Ovary (tissue), 7 donors: ENCODE measurements at regions not wholly inside any gene's neighbourhood (a gene's known extent, or its start where the extent isn't known, plus 50 kb on each side); places are given as distances from the start of the nearest gene placed in this dataset.

Experiments used
- DNase-seq, 5 donors: peaks; one replicate each; pipeline ENCODE4 v3.0.0-alpha.2; 2019 to 2020
- H3K27ac ChIP-seq, 2 donors: fragments of 200-600 bp; one replicate each; pipeline versions ENCODE4 v1.5.1 to v1.8.0; 2019 to 2022
- H3K27me3 ChIP-seq: fragments of 200-600 bp; one replicate; pipeline ENCODE4 v1.8.0; 2022
- H3K36me3 ChIP-seq: fragments of 200-600 bp; sonication (generic); one replicate; pipeline ENCODE4 v1.5.1; 2019
- H3K4me1 ChIP-seq: one replicate; pipeline ENCODE4 v1.8.1; 2013; ENCODE audit warnings: mild to moderate bottlenecking, moderate library complexity; ENCODE audit not compliant: insufficient read depth
- H3K4me3 ChIP-seq: fragments of 200-600 bp; sonication (generic); one replicate; pipeline ENCODE4 v1.5.1; 2017
- H3K9me3 ChIP-seq, 2 donors: fragments of 200-600 bp in 1 of 2; sonication (generic) in 1 of 2; one replicate each; pipeline versions ENCODE4 v1.5.1 to v1.8.1; 2013 to 2019; ENCODE audit warnings: mild to moderate bottlenecking in 1 of 2, moderate library complexity in 1 of 2
- EP300 ChIP-seq: sonication (generic); formaldehyde crosslinking; IDR thresholded peaks from one replicate; pipeline ENCODE4 v1.6.1; 2017; ENCODE audit warnings: antibody characterized with exemption
- POLR2A ChIP-seq: fragments of 450-650 bp; IDR thresholded peaks from one replicate; pipeline ENCODE4 v1.6.1; 2017; ENCODE audit warnings: antibody characterized with exemption, mild to moderate bottlenecking, moderate library complexity
- WGBS, 3 donors: extraction: QIAGEN DNeasy Blood & Tissue Kit in 1 of 3; methylation state at CpG; one replicate each; pipeline versions ENCODE4 v1.1.5 to v1.1.7; 2013 to 2017; 5-methylcytosine and 5-hydroxymethylcytosine counted together
- intact Hi-C, 4 donors: fragments of 100-400 bp; cut with DNase I; formaldehyde crosslinking; loops; one replicate each; pipeline versions ENCODE4 v1.11.0 to v1.15.1; 2022 to 2023
- TF ChIP-seq, protein P1 (sequence below), 3 donors: fragments of 450-650 bp in 2 of 3; fragments of 200-600 bp in 1 of 3; IDR thresholded peaks; one replicate each; pipeline versions ENCODE4 v1.5.1 to v1.8.0; 2016 to 2022; ENCODE audit warnings: antibody characterized with exemption in 3 of 3, mild to moderate bottlenecking in 1 of 3
- donor health status: DM: no; HTN: no; CAD: no; lungs with moderate emphysema.
- donor health status: DM: no; HTN: no; CAD: no.
- donor health status: Bipolar disorder and iron deficiency.
- donor health status: DM: no; HTN: no; CAD: no.
- donor health status: DM: yes; HTN: yes; CAD: no.

DNA sequence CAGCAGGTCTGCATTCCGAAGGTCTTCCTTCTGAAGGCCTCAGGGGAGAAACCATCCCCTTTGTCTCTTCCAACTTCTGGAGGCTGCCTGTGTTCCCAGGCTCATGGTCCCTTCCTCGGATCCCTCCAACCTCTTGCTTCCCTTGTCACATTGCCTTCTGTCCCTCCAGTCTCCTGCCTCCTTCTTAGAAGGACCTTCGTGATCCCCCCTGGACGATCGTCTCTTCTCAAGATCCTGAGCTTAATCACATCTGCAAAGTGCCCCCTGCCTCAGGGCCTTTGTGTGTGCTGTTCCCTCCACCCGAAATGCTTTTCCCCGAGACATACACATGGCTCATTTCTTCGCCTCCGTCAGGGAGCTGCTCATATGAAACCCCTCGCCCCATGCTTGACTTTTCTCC is 505.8 kb downstream of the SHQ1 start:
- H3K27me3 ChIP-seq = no peaks in the 10 kb centered on the region
- H3K4me1 ChIP-seq = peaks cover 10% of the 10 kb centered on the region
- H3K9me3 ChIP-seq = no peaks in the 10 kb centered on the region
- intact Hi-C loops = no loop called here
- WGBS, 3 donors = 89 to 97% (median 96%) methylated on average over 10 of the region's 10 CpGs
- TF ChIP-seq EP300 (no peak), POLR2A (no peak)
- TF ChIP-seq, protein P1, sequence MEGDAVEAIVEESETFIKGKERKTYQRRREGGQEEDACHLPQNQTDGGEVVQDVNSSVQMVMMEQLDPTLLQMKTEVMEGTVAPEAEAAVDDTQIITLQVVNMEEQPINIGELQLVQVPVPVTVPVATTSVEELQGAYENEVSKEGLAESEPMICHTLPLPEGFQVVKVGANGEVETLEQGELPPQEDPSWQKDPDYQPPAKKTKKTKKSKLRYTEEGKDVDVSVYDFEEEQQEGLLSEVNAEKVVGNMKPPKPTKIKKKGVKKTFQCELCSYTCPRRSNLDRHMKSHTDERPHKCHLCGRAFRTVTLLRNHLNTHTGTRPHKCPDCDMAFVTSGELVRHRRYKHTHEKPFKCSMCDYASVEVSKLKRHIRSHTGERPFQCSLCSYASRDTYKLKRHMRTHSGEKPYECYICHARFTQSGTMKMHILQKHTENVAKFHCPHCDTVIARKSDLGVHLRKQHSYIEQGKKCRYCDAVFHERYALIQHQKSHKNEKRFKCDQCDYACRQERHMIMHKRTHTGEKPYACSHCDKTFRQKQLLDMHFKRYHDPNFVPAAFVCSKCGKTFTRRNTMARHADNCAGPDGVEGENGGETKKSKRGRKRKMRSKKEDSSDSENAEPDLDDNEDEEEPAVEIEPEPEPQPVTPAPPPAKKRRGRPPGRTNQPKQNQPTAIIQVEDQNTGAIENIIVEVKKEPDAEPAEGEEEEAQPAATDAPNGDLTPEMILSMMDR (IDR thresholded peaks at IDR 0.05) = no peak
- H3K36me3 ChIP-seq = no peaks in the 10 kb centered on the region
- DNase-seq = peak in 1 of 5 donors; percentile 8
- H3K27ac ChIP-seq = no peak overlapping the region
- no peak overlapping the region for H3K4me3 ChIP-seq

DNA sequence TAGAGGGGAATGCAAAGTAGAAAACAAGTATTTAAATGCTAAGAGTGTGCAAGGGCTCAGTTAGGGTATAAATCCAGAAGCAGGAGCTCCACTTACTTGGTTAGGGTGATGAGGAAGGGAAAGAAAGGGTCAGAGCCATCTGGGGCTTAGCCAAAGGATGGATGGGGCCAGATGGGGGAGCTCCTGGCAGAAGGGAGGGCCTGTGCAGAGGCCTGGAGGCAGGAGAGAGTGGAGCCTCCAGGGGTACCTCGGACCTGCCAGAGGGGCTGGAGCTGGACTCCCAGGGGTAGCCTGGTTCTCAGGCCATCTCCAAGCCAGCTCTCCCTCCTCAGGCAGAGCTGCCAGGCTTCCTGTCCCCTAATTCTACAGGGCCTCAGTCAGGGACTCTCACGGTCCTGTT is 506.3 kb downstream of the SHQ1 start:
- H3K4me1 ChIP-seq = peaks cover 12% of the 10 kb centered on the region
- peak in 4 of 5 donors; percentile 32 to 66 (median 51) for DNase-seq

DNA sequence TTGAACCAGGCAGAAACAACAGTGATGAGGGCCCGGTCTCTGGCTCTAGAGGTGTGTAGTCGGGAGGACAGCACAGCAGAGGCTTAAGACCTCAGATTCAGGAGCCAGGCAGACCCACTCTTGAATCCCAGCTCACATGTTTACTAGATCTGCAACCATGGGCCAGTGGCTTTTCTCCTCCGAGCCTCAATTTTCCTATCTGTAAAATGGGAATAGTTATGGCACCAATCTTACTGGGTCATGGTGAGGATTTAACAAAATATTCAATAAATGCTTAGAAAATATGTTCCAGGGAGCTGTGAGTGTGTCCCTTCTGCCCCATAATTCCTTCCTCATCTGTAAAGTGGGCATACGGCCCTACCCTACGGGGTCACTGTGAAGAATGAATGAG is 506.9 kb downstream of the SHQ1 start:
- 90 to 94% (median 92%) methylated on average over 5 of the region's 5 CpGs for WGBS, 3 donors
- peaks cover 15% of the 10 kb centered on the region for H3K4me1 ChIP-seq
- H3K27me3 ChIP-seq = no peaks in the 10 kb centered on the region
- TF ChIP-seq EP300 (no peak), POLR2A (no peak)
- TF ChIP-seq, protein P1 (IDR thresholded peaks at IDR 0.05) = no peak
- no peak for DNase-seq
- intact Hi-C loops = no loop called here
- H3K36me3 ChIP-seq = no peaks in the 10 kb centered on the region
- H3K4me3 ChIP-seq = no peak overlapping the region
- no peaks in the 10 kb centered on the region for H3K9me3 ChIP-seq
- no peak overlapping the region for H3K27ac ChIP-seq

More for the DNA sequence above, 506.3 kb downstream of the SHQ1 start:
- no peaks in the 10 kb centered on the region for H3K27me3 ChIP-seq
- H3K27ac ChIP-seq = no peak overlapping the region
- TF ChIP-seq POLR2A = no peak
- TF ChIP-seq EP300 = no peak
- TF ChIP-seq, protein P1 (IDR thresholded peaks at IDR 0.05) = no peak
- WGBS, 3 donors = 71 to 75% (median 71%) methylated on average over 2 of the region's 2 CpGs
- intact Hi-C loops = no loop called here
- no peaks in the 10 kb centered on the region for H3K36me3 ChIP-seq
- H3K9me3 ChIP-seq = no peaks in the 10 kb centered on the region
- no peak overlapping the region for H3K4me3 ChIP-seq

DNA sequence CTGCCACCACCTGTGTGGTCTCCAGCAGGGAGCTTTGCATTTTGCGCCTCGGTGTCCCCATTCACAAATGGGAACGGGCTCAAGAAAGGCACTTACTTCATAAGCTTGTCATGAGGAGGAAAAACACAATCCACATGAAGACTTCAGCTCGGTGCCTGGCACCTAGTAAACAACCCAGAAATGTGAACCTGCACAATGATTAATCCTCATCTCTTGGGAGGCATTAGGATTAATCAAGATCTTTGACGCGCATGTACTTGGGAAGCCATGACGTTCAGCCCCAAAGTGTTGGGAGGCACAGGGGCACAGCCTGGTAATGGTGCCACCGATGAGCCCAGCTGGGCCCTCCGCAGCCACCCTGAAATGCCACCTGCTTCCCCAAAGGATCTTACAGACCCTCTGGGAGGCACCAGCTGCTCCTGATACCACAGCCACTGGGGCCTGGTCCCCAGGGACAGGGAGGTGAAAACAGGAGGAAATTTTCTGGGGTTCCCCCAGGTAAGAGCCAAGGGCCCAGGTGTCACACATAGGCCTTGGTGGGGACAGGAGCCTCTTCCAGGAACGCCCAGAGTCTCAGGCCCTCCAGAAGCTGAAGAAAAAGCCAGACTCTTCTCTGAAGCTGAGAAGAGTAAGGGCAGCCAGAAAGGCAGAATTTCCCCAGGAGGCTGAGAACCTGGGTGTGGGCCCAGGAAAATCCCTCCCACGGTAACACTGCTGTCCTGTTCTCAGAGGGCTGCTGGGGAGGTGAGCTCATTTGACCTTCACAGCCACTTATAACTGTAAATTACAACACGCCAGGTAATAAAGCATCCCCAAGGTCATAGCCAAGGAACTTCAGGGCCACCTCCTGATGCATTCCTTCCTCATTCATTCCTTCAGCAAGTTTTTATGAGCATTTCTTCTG is 507.5 kb downstream of the SHQ1 start:
- intact Hi-C loops = no loop called here

More for the DNA sequence above, 507.5 kb downstream of the SHQ1 start:
- H3K27ac ChIP-seq = peak overlapping the region in 1 of 2 donors; percentile 39
- DNase-seq = peak in 4 of 5 donors; percentile 54 to 77 (median 60)
- no peak overlapping the region for H3K4me3 ChIP-seq
- H3K36me3 ChIP-seq = no peaks in the 10 kb centered on the region
- no peaks in the 10 kb centered on the region for H3K9me3 ChIP-seq
- H3K4me1 ChIP-seq = peaks cover 15% of the 10 kb centered on the region
- no peak for TF ChIP-seq POLR2A
- TF ChIP-seq, protein P1 (IDR thresholded peaks at IDR 0.05) = no peak
- TF ChIP-seq EP300 = no peak
- no peaks in the 10 kb centered on the region for H3K27me3 ChIP-seq
- 78 to 82% (median 79%) methylated on average over 12 of the region's 12 CpGs for WGBS, 3 donors
